EL (cell line): ENCODE measurements at regions not wholly inside any gene's neighbourhood (a gene's known extent, or its start where the extent isn't known, plus 50 kb on each side); places are given as distances from the start of the nearest gene placed in this dataset.
"Not testable (repeated sequence)": the region's sequence is repeated elsewhere in the genome, so short reads cannot be mapped to it uniquely, and the experiment has no call there.

Experiments used
- DNase-seq: peaks from one replicate; pipeline ENCODE4 v3.0.0-alpha.2; 2016

- peak; percentile 50 for DNase-seq
Measured at GRCh38 chr2:12484536-12485115, 232.1 kb upstream of the TRIB2 start.

- DNase-seq, result peak; percentile 13
Measured at GRCh38 chr2:12486205-12487118, 230.3 kb upstream of the TRIB2 start.

- no peak for DNase-seq
Measured at GRCh38 chr2:12487253-12488004, 229.3 kb upstream of the TRIB2 start.

GRCh38 chr2:12488352-12489318, 228.1 kb upstream of the TRIB2 start:
- DNase-seq, result no peak

- no peak for DNase-seq
Measured at GRCh38 chr2:12490641-12491040, 226.1 kb upstream of the TRIB2 start.

- not testable (repeated sequence) for DNase-seq
Measured at GRCh38 chr2:12492360-12492759, 224.4 kb upstream of the TRIB2 start.

- peak; percentile 69 for DNase-seq
Measured at GRCh38 chr2:12493031-12493513, 223.7 kb upstream of the TRIB2 start.

GRCh38 chr2:12495247-12495868, 221.4 kb upstream of the TRIB2 start:
- no peak for DNase-seq

- no peak for DNase-seq
Measured at GRCh38 chr2:12498286-12498685, 218.4 kb upstream of the TRIB2 start.

- peak; percentile 45 for DNase-seq
Measured at GRCh38 chr2:12498704-12499103, 218.0 kb upstream of the TRIB2 start.

- DNase-seq, result no peak
Measured at GRCh38 chr2:12500899-12501298, 215.8 kb upstream of the TRIB2 start.

GRCh38 chr2:12501469-12502158, 215.1 kb upstream of the TRIB2 start:
- peak; percentile 31 for DNase-seq

- peak; percentile 36 for DNase-seq
Measured at GRCh38 chr2:12502759-12503158, 214.0 kb upstream of the TRIB2 start.

GRCh38 chr2:12504443-12504842, 212.3 kb upstream of the TRIB2 start:
- DNase-seq, result peak; percentile 46

- DNase-seq, result no peak
Measured at GRCh38 chr2:12506846-12507245, 209.9 kb upstream of the TRIB2 start.

GRCh38 chr2:12507295-12507694, 209.4 kb upstream of the TRIB2 start:
- DNase-seq, result peak; percentile 98

- DNase-seq, result no peak
Measured at GRCh38 chr2:12510070-12510469, 206.7 kb upstream of the TRIB2 start.

GRCh38 chr2:12513339-12513738, 203.4 kb upstream of the TRIB2 start:
- no peak for DNase-seq

- no peak for DNase-seq
Measured at GRCh38 chr2:12514168-12514567, 202.6 kb upstream of the TRIB2 start.

- DNase-seq, result no peak
Measured at GRCh38 chr2:12514631-12515437, 201.9 kb upstream of the TRIB2 start.
